Stomach (tissue), 4 donors: ENCODE measurements at regions not wholly inside any gene's neighbourhood (a gene's known extent, or its start where the extent isn't known, plus 50 kb on each side); places are given as distances from the start of the nearest gene placed in this dataset.

ENCODE experiments used
- EP300 ChIP-seq: sonication (generic); formaldehyde crosslinking; IDR thresholded peaks from one replicate; pipeline ENCODE4 v1.6.1; 2017; ENCODE audit warnings: antibody characterized with exemption
- POLR2A ChIP-seq, 4 donors: fragments of 450-650 bp; IDR thresholded peaks; one replicate each; pipeline ENCODE4 v1.6.1; 2016; ENCODE audit warnings: antibody characterized with exemption in 4 of 4, control low read depth in 2 of 4, mild to moderate bottlenecking in 1 of 4, moderate library complexity in 1 of 4
- POLR2AphosphoS5 ChIP-seq, 3 donors: sonication (generic); formaldehyde crosslinking; IDR thresholded peaks; one replicate each; pipeline ENCODE4 v1.6.1; 2016; ENCODE audit warnings: antibody characterized with exemption in 3 of 3
- TF ChIP-seq, protein P1 (sequence below), 7 experiments: fragments of 450-650 bp in 4 of 7; fragments of 200-600 bp in 3 of 7; sonication (generic) in 3 of 7; IDR thresholded peaks; one replicate each; pipeline ENCODE4 v1.5.1; 2016 to 2019; ENCODE audit warnings: antibody characterized with exemption in 7 of 7, control low read depth in 2 of 7, mild to moderate bottlenecking in 1 of 7

DNA sequence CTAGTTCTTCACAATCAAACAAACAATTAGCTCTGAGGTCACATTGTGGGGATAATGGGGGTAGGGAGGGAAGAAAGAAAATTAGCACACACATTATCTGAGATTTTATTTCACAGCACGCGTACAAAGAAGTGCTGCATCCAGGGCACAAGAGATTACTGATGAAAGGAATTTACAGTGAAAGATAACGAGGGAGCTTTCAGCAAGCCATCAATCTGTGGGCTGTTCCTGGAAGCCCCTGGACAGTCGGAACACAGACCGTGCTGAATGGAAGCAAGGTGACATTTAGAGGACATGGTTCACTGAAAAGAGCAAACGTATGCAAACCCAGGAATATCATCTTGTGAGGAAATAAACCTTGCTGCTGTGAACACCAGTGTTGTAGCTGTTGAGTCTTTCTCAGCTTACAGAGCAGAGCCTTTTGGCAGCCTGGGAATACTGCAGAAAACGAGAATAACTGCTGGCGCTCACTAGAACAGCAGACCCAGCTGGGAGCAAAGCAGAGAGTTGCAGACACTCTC, 63.2 kb downstream of the SCG2 start:
- TF ChIP-seq, protein P1, sequence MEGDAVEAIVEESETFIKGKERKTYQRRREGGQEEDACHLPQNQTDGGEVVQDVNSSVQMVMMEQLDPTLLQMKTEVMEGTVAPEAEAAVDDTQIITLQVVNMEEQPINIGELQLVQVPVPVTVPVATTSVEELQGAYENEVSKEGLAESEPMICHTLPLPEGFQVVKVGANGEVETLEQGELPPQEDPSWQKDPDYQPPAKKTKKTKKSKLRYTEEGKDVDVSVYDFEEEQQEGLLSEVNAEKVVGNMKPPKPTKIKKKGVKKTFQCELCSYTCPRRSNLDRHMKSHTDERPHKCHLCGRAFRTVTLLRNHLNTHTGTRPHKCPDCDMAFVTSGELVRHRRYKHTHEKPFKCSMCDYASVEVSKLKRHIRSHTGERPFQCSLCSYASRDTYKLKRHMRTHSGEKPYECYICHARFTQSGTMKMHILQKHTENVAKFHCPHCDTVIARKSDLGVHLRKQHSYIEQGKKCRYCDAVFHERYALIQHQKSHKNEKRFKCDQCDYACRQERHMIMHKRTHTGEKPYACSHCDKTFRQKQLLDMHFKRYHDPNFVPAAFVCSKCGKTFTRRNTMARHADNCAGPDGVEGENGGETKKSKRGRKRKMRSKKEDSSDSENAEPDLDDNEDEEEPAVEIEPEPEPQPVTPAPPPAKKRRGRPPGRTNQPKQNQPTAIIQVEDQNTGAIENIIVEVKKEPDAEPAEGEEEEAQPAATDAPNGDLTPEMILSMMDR (IDR thresholded peaks at IDR 0.05), result no peak
- TF ChIP-seq EP300 (no peak), POLR2A (IDR thresholded peaks at IDR 0.05) (no peak), POLR2AphosphoS5 (IDR thresholded peaks at IDR 0.05) (no peak)
